AG20443 (cell line): ENCODE measurements at regions not wholly inside any gene's neighbourhood (a gene's known extent, or its start where the extent isn't known, plus 50 kb on each side); places are given as distances from the start of the nearest gene placed in this dataset.

Experiments
- DNase-seq: peaks from one replicate; pipeline ENCODE4 v3.0.0; 2012; ENCODE audit warnings: low spot score, mixed read lengths

DNA sequence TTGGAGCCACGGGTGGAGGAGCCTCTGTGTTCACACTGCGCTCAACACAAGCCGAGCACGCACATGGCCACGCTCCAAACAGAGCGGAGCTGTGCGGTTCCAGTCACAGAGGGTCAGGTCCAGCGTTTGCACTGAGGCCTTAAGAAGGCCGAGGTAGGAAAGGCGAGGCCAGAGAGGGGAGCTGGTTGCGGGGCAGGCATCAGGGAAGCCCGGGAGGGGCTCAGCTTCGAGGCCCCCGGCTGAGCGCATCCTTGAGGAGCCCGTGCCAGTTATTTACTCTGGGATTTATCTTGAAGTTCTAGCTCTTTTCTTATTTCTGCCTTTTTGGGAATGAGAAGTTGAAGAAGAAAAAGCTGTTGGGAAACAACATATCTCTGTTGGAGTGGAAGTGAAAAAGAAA, 140.8 kb downstream of the IRX1 start:
- DNase-seq: no peak

DNA sequence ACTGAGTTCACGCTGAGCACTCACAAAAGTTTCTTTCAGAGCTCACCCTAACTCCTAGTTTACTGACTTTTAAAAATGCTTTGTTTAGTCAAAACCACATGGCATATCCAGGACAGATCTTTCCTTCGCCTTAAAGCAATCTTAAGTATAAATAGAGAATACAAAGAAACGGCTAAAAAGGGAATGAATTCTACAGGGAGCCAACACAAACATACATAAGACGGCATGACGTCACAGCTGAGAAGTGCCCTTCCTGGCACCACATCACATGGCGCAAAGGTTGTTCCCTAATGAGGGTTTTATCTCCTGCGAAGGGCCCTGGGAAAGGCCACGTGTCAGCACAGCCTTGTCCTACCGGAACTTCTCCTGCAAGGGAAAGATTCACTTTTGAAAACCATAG, 141.3 kb downstream of the IRX1 start:
- no peak for DNase-seq

DNA sequence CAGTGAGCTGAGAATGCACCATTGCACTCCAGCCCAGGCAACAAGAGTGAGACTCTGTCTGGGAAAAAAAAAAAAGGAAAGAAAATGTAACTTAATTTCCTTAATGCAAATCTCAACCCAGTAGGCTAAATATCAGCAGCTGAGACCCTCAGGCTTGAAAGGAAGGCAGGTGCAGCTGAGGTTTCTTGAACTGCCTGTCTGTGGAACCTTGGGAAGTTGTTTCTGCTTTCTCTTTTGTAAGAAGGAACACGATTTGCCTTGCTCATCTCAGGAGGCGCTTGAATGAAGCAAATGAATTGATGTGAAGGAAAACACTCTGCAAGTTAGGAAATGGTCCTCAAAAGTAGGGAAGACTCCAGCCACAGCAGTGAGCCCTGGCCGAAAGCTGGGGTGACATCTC, 143.3 kb downstream of the IRX1 start:
- no peak for DNase-seq

DNA sequence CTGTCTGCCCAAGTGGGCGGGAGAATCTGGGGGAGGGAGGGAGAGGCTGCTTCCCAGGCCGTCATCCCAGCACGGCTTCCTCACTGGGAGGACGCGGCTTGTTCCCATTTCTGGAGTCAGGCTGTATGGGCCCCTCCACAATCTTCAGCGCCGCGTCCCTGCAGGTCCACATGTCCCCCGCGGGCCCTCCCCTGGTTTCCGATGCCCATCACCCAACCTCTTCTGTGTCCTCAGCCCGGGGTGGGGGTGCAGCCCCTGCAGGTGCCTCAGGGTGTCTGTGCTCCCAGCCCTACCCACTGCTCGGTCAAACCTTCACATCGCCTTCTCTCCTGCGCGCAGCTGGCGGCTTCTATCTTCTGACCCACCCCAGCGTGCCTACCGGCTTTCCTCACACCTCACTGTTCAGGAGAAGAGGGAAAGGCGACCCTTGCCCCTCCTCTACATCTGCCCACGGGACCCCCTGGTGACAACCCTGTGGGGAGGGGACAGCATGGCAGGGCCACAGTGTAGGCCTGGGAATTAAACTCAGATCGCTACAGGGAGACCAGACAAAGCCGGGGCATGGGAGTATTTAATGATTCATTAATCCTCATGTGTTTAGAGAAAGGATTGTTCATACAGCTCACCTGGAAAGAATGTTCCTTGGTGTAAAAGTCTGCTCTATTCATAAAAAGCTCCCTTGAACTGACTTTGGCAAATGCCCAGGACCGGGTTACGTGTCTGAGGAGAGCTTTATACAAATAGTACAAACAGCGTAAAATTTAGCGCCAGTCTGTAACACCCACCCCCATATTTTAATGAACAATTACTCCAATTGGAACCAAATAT, 145.1 kb downstream of the IRX1 start:
- no peak for DNase-seq

DNA sequence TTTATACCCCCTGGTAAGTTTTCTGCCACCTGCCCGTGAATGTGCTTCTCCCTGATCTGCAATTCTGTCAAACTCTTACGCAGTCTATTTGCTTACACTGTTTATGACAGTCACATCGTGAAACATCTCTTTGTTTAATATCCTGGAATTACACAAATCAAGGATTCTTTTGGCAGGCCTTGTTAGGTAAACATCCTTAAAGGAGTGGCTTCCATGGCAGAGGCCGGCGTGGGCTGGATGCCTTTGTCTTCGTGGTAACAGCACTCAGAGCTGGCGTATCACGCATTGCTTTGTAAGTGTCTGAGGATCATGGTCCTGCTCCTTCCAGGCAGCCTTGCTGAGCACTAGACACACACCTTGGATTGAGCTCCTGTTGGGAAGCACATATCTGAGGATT, 145.7 kb downstream of the IRX1 start:
- DNase-seq: no peak

DNA sequence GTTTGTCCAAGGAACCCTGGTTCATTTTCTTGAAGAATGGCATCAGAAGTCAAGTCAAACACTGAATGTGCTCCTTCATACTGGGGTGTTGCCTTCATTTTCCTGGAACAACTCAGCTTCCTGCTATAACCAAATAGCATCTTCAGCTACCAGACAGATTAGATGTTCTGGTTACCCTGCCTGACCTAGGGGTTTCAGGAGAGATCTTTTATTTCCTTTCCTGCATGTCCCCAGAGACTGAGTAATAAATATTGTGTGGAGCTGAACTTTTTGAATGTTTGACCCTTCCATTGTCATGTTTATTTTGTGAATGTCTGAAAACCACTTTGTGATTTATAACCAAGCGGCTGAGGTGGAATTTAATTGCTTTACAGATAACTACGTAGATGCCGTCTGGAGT, 147.1 kb downstream of the IRX1 start:
- no peak for DNase-seq

DNA sequence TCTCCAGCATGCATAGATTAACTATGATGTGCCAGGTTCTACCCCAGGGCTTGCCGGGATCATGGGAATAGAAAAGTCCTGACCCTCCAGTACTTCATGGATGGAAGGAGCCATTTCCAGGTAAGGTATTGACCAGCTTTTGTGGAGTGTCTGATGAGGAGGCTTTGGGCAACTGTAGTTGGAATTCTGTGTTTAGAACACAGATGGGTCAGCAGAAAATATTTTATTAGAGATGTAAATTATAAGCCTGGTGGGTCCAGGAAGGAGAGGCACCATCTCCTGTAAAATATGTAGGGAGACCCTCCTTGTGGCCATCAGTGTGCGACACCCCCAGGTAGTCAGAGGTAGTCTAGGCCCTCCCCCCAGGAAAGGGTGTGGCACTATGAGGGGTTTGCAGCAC, 156.2 kb downstream of the IRX1 start:
- DNase-seq: no peak

DNA sequence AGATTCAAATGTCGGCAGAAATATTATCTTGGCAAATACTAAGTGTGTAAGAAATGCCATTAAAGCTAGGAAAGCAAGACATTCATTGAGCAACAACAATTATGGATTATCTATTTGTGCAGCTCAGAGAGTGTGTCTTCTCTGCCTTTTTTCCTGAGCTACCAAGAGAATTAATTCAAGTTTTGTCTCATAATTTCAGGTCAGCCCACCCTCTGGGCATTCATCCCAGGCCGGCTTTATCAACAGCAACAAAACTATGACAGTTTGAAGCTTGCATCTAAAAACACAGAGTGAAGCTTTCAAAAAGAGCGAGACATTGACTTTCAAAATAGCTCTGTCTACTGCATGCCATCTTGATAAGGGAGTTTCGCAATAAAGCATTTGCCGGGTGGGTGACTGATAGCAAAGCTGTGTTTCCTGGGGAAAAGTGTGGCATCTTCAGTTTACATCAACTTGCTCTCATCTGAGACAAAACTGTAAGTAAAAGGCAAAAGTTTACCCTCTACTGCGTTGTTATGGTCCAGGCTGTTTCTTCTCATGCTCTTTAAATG, 182.4 kb downstream of the IRX1 start:
- no peak for DNase-seq

DNA sequence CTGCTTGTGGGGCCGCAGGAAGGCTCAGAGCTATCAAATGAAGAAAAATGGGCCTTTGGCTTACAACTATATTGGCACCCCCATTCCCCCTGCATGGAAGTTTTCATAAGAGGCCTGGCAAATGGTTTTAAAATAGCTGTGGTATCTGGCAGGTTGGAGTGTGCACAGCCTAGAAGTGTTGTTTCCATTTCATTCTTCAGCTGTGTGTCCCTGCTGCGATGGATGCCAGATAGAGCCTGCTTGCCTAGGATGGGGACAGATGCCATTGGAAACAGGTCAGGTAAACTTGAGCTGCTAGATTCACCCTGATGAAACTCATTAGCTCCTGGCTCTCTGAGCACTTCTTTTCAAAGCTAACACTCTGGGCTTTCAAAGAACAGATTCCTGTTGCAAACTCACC, 183.3 kb downstream of the IRX1 start:
- no peak for DNase-seq

DNA sequence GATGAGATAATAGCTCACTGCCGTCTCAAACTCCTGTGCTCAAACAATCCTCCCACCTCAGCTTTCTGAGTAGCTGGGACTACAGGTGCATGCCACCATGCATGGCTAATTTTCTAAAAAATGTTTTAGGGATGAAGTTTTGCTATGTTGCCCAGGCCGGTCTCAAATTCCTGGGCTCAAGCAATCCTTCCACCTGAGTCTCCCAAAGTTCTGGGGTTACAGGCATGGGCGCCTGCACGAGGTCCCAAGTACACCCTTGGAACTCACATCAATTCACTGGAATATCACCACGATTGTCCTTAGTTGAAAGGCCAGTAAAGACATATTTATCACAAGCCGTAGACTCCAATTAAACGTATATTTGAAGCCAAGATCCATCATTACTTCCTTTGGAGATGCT, 184.6 kb downstream of the IRX1 start:
- no peak for DNase-seq

DNA sequence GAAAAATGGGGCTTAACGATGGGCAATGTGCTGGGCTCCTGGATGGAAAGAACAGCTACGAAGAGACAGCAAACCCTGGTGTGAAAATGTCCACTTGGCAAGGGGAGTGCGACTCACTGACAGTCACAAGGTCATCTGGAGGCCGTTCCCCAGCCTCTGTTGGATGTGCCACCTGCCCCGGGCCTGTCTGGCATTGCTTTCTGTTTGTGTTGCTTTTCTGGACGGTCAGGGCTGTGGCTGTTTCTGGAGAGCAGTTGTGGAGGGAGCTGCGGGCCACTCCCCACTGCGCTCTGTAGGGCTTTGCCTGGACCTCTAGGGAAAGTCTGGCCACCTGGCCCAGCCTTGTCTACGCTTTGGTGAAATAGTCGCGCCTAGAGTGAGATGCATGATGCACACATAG, 185.3 kb downstream of the IRX1 start:
- DNase-seq: no peak

DNA sequence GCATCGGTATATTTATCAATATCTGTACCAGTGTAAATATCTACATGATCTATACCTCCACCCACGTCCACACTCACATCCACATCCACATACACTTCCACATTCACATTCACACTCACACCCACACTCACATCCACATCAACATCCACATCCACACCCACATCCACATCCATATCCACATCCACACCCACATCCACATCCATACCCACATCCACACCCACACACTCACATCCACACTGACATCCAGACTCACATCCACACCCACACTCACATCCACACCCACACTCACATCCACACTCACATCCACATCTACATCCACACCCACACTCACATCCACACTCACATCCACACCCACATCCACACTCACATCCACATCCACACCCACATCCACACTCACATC, 189.2 kb downstream of the IRX1 start:
- no peak for DNase-seq

DNA sequence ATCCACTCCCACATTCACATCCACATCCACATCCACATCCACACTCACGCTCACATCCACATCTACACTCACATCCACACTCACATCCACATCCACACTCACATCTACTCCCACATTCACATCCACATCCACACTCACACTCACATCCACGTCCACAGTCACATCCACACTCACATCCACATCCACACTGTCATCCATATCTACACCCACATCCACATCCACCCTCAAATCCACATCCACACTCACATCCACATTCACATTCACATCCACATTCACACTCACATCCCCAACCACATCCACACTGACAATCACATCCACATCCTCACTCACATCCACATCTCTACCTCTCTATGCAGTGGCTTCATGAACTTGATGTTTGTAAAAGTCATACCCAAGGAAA, 190.5 kb downstream of the IRX1 start:
- DNase-seq: no peak

DNA sequence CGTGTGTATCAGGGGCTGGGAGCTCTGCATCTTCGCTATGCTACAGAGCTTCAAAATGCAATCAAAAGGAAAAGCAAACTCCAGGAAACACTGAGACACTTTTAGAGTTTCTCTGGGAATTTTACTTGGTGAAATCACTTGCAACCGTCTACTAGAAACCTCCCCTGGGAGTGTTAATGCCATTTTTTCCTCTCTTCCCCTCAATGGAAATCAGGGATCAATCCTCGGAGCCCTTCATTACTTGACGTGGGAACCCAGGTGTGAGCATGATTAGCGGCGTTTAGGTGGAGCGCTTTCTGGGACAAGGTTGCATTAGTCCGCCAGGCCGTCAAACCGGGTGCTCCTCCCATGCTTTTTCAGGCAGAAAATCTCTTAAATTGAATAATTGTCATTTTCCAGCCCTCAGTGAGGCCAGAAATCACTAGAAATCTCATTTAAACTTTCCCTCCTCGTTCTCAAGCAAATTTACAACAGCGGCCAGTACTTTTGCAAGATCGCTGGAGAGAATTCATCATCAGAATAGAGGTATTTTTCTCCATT, 191.3 kb downstream of the IRX1 start:
- no peak for DNase-seq

DNA sequence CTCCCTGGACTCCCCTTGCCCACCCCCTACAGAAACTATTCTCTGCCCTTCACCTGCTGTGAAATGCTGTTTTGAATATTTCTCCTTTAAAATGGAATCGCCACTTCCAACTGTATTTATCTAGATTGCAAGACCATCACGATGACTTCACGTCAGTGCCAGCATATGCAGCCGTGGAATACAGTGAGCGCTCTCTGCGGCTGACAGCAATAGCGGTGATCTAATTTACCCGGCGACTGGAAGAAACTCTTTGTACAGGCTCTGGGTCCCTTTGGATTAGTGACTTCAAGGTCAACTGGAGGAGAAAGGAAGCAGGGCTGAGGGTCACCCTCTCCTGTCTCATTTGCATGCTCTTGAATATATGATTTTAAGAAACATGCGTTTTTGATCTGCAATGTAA, 192.0 kb downstream of the IRX1 start:
- DNase-seq: no peak

DNA sequence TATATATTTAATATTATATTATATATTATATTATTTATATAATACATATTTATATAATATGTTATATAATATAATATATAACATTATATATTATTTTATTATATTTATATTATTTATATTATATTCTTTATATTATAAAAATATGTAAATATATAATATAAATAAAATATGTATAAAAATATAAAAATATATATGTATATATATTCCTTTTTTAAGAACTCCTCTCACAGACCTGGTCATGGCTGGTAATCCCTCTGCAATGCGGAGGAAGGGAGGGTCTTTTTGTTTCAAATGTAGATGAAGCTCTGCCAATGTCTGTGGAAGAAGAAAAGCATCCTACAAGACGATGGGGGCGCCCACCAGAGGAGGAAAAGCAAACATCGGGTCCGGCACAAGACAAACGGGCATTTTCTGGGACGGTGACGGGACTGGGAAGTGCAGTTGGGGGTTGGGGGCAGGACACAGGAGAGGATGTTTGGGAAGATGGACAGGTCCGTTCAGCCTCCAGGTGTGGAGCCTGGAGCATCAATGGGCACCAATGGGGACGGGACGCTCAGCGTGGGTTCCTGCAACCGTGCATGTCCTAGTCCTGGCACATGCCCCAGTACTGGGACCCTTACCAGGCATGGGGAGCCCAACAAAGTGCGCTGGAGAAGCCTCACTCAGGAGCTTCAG, 194.0 kb downstream of the IRX1 start:
- DNase-seq: no peak

DNA sequence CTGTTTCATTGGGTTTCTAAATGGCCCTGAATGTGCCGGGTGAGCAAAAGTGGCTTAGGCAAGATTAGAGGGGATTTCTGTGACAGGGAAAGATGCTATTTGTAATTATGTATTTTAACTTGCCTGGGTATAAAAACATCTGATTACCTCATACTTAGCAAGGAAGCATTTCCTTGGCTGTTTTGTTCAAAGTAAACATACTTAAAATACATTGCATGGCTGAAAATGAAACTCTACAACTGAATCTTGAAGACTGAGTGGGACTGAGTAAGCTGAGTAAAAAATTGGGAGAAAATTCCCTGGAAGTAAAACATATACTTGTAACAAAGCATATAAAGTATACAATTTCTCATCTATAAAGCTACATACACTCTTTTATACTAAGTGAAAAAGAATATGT, 197.5 kb downstream of the IRX1 start:
- no peak for DNase-seq

DNA sequence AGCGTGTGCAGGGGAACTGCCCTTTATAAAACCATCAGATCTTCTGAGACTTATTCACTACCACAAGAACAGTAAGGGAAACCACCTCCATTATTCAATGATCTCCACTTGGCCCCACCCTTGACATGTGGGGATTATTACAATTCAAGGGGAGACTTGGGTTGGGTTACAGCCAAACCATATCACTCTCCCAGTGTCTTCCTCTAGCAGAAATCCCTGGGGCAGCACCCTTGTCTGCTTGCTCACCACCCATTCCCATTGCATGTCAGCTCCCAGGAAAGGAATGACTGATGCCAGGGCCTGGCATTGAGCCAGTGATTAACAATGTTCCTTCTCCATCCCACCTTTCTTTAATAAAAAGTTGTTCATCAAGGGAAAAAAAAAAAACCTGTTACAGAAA, 199.0 kb downstream of the IRX1 start:
- DNase-seq: no peak

DNA sequence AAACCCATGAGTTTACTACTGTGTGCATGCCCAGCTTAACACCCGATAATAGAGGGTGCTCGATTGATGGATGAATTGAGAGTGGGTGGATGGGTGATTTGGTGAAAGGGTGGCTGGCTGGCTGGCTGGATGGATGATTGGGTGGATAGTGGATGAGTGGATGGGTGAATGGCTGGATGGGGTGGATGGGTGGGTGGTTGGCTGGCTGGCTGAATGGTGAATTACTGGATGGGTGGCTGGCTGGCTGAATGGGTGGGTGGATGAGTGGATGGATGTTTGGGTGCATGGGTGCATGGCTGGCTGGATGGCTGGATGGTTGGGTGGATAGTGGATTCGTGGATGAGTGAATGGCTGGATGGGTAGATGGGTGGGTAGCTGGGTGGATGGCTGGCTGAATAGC, 201.1 kb downstream of the IRX1 start:
- no peak for DNase-seq

DNA sequence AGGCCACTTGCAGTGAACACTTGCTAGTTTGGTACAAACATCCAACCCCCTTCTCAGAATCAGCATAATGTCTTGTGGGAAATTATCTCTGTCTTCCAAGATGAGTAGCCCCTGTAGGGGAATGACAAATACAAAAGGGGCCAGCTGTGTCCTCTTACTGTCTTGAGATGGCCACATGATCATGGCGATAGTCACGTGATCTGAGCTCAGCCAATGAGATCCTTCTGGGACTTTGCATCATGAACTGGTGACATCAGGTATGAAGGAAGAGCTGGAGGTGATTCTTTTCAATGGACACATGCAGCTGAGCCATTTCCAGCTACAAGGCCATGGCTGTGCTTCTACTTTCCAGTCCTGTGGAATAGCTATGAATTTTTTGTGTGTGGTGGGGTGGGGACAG, 206.3 kb downstream of the IRX1 start:
- no peak for DNase-seq

DNA sequence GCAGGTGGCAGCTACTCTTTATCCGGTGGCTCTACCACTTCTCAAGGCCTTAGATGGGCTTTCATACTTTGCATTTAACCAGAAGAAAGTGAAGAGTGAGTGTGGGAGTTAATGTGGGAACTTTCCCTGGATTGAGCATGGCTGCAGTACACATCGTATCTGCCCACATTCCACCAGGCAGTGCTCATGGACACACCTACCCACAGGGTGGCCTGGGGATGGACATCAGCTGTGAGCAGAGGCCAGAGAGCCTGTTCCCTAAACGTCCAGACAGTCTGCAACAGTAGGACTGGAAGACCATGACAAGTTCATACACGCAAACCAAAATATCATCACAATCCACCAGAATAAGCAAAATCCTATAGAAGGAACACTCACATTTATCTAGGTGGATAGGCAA, 213.8 kb downstream of the IRX1 start:
- DNase-seq: no peak

DNA sequence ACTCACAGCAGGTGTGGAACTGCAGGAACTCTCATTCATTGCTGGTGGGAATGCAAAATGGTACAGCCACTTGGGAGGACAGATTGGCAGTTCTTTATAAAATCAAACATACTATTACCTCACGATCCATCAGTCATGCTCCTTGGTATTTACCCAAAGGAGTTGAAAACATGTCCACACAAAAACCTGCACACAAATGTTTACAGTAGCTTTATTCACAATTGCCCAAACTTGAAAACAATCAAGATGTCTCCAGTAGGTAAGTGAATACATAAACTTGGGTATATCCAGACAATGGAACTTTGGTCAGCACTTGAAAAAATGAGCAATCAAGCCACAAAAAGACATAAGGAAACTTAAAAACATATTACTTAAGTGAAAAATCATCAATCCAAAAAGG, 215.5 kb downstream of the IRX1 start:
- no peak for DNase-seq

DNA sequence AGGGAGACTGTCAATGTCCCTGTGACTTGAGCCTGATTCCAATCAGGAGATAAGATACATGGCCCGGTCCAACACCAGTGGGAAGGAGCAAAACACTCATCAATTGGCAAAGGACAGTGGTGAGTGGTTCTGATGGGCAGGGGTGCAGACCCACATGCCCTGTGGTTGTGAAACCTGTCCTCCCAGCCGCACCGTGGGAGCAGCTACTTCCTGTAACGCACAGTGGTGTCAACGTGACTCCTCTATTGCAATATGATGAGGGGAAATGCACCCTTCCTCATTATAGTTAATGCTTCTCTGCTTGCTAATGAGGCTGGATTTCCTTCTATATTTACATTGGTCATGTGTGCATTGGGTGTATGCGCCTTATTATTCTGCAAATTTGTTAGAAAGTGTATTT, 223.0 kb downstream of the IRX1 start:
- DNase-seq: no peak
